ENCODE measurements at regions not wholly inside any gene's neighbourhood (a gene's known extent, or its start where the extent isn't known, plus 50 kb on each side); places are given as distances from the start of the nearest gene placed in this dataset.

DNA sequence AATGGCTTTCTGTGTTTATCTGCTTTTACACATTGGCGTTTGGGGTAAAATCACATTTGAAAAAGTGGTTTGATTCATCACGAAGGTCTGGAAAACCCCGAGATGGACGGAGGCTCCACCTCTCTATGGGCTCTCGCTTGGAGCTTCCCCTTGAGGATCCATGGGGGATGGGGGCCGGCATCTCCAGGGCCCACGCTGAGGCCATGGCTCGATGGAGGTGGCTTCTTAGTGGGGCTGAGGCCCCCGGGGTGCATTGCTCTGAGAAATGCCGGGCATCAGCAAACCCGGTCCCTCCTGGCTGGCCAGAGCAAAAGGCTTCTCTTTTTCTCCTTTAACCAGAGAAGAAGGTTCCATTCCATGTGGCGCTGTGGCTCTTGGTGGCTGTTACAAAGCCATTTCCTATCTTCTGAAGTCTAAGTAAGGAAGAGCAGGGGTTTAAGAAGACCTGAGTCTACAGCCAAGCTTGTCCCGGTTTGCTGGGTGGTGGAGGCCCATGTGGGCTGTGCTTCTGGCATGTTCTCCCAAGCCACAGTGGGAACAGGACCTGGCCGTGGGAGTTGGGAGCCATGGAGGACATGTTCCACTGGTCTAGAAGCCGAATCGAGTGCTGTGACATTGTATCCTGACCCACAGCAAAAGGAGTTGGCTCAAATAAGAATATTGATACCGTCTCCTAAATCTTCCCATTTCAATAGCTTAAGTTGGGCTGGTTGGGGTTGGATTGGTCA lies 243.5 kb upstream of the PITRM1 start:
- intact Hi-C loops (cut with DNase I): no loop called here
- no peaks in the 10 kb centered on the region for H3K36me3 ChIP-seq
- no peak overlapping the region for H3K4me3 ChIP-seq
- H3K27ac ChIP-seq: no peak overlapping the region
- DNase-seq (no peak), ATAC-seq (no peak)
- peaks cover 0 to 10% (median 0%) of the 10 kb centered on the region in 12 donors for H3K4me1 ChIP-seq
- no peaks in the 10 kb centered on the region for H3K27me3 ChIP-seq
- TF ChIP-seq, protein P1, sequence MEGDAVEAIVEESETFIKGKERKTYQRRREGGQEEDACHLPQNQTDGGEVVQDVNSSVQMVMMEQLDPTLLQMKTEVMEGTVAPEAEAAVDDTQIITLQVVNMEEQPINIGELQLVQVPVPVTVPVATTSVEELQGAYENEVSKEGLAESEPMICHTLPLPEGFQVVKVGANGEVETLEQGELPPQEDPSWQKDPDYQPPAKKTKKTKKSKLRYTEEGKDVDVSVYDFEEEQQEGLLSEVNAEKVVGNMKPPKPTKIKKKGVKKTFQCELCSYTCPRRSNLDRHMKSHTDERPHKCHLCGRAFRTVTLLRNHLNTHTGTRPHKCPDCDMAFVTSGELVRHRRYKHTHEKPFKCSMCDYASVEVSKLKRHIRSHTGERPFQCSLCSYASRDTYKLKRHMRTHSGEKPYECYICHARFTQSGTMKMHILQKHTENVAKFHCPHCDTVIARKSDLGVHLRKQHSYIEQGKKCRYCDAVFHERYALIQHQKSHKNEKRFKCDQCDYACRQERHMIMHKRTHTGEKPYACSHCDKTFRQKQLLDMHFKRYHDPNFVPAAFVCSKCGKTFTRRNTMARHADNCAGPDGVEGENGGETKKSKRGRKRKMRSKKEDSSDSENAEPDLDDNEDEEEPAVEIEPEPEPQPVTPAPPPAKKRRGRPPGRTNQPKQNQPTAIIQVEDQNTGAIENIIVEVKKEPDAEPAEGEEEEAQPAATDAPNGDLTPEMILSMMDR (IDR thresholded peaks at IDR 0.05): no peak
- TF ChIP-seq POLR2A (IDR thresholded peaks at IDR 0.05): no peak
- no peaks in the 10 kb centered on the region for H3K9me3 ChIP-seq
- WGBS, 4 donors: 86 to 93% (median 89%) methylated on average over 16 to 17 of the region's 17 CpGs

DNA sequence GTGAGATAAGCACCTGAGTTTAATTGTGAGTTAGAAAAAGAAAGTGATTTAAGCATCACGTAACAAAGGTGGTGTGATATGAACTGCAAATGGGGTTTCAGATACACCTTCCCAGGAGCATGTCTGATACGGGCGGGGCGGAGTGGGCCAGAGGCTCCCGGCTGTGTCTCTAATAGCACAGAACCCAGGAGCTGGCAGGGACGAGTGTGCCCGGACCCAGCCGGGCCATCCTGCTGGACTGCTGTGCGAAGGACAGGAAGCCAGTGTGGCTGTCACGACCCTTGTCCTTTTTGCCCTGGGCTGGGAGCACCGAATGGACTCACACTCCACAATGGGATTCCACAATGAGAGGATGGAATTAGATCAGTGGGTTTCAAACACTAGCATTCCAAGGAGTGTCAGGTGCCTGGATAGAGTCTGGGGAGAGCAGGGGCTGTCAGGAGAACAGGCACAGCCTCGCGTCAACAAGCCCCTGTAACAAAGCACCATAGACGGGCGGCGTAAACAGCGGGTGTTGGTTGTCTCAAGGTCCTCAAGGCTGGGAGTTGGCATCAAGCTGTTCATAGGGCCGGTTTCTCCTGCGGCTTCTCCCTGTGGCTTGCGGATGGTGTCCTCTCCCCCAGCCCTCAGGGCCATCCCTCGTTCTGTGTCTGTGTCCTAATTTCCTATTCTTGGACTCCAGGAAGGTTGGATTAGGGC lies 242.6 kb upstream of the PITRM1 start:
- 83 to 89% (median 85%) methylated on average over 20 to 21 of the region's 21 CpGs for WGBS, 4 donors
- TF ChIP-seq, protein P1 (IDR thresholded peaks at IDR 0.05): no peak
- no peak for TF ChIP-seq POLR2A (IDR thresholded peaks at IDR 0.05)
- H3K36me3 ChIP-seq: no peaks in the 10 kb centered on the region
- no peak overlapping the region for H3K4me3 ChIP-seq
- DNase-seq (no peak), ATAC-seq (no peak)
- no peaks in the 10 kb centered on the region for H3K9me3 ChIP-seq
- H3K4me1 ChIP-seq: peaks cover 0 to 5% (median 0%) of the 10 kb centered on the region in 12 donors
- H3K27me3 ChIP-seq: no peaks in the 10 kb centered on the region
- no peak overlapping the region for H3K27ac ChIP-seq
- intact Hi-C loops (cut with DNase I): no loop called here

DNA sequence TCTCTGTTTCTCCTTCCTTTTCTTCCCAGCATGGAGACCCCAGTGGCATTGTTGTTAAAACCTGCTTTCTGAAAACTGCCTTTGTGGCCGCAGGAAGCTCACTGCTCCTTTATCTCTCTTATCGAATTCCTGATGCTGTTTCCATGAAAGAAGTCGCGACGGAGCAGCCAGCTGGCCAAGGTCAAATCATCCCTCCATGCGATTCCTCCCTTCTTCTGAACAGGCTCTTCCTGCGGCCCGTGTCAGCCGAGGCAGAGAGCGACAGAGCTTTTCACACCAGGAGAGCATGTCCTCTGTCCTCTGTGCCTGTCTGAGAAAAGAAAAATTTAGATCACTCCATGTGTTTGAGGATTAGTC lies 242.1 kb upstream of the PITRM1 start:
- intact Hi-C loops (cut with DNase I): no loop called here
- no peaks in the 10 kb centered on the region for H3K36me3 ChIP-seq
- no peak overlapping the region for H3K4me3 ChIP-seq
- H3K27me3 ChIP-seq: no peaks in the 10 kb centered on the region
- H3K27ac ChIP-seq: no peak overlapping the region
- no peak for TF ChIP-seq POLR2A (IDR thresholded peaks at IDR 0.05)
- TF ChIP-seq, protein P1 (IDR thresholded peaks at IDR 0.05): no peak
- 60 to 80% (median 69%) methylated on average over 10 of the region's 10 CpGs for WGBS, 4 donors
- H3K4me1 ChIP-seq: no peaks in the 10 kb centered on the region
- no peak for DNase-seq
- ATAC-seq: no peak
- H3K9me3 ChIP-seq: no peaks in the 10 kb centered on the region

DNA sequence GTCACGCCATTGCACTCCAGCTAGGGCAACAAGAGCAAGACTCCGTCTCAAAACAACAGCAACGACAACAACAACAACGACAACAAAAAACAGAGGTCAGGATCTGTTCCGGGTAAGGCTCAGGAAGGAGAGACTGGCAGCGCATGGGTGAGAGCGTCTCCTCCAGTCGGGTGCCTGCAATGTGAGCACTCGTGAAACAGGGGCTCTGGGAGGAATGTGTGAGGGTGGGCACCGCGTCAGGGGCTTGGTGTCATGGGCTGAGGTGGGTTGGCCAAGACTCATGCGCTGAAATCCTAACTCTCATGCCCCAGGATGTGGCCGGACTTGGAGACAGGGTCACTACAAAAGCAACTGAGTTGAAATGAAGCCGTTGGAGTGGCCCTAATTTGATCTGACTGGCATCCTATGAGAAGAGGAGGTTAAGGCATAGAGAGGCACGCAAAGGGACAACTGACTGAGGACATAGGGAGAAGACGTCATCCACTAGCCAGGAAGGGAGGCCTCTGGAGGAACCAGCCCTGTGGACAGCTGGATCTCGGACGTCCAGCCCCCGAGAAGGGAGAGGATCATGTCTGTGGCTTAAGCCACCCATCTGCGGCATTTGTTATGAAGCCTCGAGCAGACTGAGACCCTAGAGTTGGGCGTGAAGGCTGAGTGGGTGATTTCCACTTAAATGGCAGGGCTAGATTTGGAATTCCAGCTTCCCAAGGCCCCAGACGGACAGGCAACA lies 241.5 kb upstream of the PITRM1 start:
- Histone ChIP-seq H3K27me3 (no peaks in the 10 kb centered on the region), H3K27ac (no peak overlapping the region), H3K9me3 (no peaks in the 10 kb centered on the region), H3K36me3 (no peaks in the 10 kb centered on the region), H3K4me3 (no peak overlapping the region), H3K4me1 (no peaks in the 10 kb centered on the region)
- ATAC-seq (no peak), DNase-seq (no peak)
- no peak for TF ChIP-seq POLR2A (IDR thresholded peaks at IDR 0.05)
- TF ChIP-seq, protein P1 (IDR thresholded peaks at IDR 0.05): no peak
- intact Hi-C loops (cut with DNase I): no loop called here
- WGBS, 4 donors: 94 to 97% (median 95%) methylated on average over 23 of the region's 23 CpGs

Data from heart left ventricle (tissue), 16 donors.